HL-60/S4 treated with retinoic acid at 250 ng/mL for 4 days and 3 days (cell line): ENCODE measurements at regions not wholly inside any gene's neighbourhood (a gene's known extent, or its start where the extent isn't known, plus 50 kb on each side); places are given as distances from the start of the nearest gene placed in this dataset.

Experiments used
- in situ Hi-C: fragments of 300-500 bp; cut with MboI; formaldehyde crosslinking; loops from 2 replicates; pipeline ENCODE4 v1.7.0; 2022; ENCODE audit warnings: low sequenced_read_pairs

- in situ Hi-C loops, result no loop called here
Measured at GRCh38 chr5:2391021-2391420, 360.5 kb downstream of the IRX2 start.

DNA sequence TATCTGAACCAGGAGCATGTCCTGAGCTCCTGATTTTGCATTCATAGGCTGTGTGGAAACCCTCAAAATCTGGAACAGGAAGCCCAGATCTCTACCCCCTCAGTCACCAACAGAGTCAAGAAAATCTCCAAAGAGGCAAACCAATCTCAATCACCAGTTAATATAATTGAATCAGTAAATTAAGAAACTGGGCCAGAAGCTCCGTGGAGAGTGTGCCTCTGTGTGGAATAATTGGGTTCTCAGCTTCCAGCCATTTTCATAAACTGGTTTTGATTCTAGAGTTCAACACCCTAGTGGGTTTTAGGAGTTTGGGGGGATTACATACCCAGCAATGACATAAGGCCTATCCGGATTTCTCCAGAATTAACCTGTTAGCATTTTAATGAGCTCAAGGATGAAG lies 362.9 kb downstream of the IRX2 start:
- in situ Hi-C loops, result no loop called here

- in situ Hi-C loops, result no loop called here
Measured at GRCh38 chr5:2387634-2388325, 363.7 kb downstream of the IRX2 start.

DNA sequence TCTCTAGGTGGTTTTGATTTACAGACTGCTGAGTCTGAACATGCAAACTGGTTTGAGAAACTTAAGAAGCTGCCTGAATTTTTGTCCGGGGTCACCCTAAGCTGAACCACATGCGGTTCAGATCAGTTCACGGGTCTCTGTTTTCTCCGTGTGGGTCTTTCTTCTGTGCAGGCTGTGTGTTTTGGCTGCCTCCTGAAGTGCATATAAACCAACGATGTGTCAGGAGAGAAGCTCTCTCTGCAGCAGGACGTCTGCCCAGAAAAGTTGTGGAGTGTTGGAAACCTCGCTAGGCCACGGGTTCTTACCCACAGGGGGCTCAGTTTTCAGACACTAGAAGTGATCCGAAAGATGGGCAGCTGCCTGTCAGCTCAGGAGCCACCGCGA lies 364.2 kb downstream of the IRX2 start:
- in situ Hi-C loops, result no loop called here

- in situ Hi-C loops, result no loop called here
Measured at GRCh38 chr5:2385818-2386217, 365.7 kb downstream of the IRX2 start.

DNA sequence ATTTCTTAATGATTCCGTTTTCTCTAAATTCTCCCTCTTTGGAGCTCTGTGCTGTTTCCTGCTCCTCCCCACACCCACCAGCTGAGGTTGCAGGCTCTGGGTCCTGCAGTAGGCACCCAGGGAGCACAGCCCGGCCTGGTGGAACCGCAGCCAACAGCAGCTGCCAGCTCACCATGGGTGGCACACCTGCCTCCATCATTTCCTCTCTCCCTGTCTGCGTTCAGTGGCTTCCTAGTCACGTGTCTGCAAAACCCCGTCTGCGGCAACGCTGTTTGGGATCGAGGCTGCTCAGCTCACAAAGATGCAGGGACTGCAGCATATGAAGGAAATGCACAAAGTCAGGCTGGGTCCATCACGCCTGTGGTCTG lies 367.8 kb downstream of the IRX2 start:
- in situ Hi-C loops, result no loop called here

DNA sequence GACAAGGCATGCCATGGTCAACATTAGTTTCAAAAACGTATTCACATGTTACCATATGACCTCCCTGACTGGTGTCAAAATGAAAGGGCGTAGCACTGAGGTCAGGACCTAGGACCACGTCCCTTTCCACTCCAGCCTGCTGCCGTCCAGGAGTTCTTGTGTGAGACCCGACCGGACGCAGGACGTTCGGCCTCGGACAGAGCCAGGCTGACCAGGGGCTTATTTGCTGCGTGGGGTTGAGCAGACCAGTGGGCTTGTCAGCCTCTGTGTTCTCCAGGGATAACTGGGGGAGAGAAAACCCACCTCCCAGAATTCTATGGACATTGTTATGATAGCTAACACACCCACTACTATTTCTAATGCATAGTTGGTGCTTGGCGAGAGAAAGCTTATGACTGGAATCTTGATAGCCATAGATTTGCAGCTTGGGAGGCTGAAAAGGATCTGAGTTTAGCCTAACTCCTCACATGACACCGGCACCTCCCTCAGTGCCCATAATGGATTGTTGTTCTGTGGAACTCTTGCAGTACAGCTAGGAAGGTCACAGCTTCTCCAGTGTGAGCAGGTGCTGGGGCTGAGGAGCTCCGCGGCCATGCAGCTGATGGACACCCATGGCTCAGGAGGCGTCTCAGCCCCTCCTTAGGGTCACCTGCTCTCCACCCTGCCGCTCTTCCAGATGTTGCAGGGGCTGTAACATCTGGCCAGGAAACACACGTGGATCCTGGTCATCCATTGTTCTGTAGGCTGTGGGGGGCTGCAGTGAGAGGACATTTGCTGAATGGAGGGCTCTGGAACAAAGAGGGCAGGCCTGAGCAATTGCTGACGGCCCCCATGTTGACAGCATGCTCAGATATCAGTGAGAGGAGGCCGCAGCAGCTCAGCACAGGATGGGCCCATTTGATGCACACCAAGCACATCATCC lies 368.4 kb downstream of the IRX2 start:
- in situ Hi-C loops, result no loop called here

DNA sequence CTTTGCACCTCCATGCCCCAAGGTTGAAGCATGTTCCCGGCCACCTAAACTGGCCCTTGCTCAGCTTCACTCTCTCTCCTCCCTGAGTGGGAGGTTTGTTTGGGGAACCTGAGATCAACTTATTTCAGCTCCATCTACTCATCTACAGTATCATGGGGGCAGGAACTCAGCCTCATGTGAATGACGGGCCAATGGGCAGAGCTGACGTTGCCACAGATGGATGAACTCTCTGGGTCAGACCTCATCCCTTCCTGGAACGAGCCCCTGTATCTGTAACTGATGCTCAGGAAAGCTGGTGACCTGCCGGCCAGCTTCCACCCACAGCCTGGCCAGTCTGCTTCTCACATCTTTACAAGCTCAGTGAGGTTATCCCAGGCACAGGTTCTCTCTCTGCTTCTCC lies 369.6 kb downstream of the IRX2 start:
- in situ Hi-C loops, result no loop called here

- in situ Hi-C loops, result no loop called here
Measured at GRCh38 chr5:2381070-2381469, 370.4 kb downstream of the IRX2 start.

- in situ Hi-C loops, result no loop called here
Measured at GRCh38 chr5:2378976-2379375, 372.5 kb downstream of the IRX2 start.

GRCh38 chr5:2378108-2378507 lies 373.4 kb downstream of the IRX2 start:
- in situ Hi-C loops, result no loop called here

- in situ Hi-C loops, result no loop called here
Measured at GRCh38 chr5:2376486-2376885, 375.0 kb downstream of the IRX2 start.

GRCh38 chr5:2375757-2376250 lies 375.7 kb downstream of the IRX2 start:
- in situ Hi-C loops, result no loop called here

- in situ Hi-C loops, result no loop called here
Measured at GRCh38 chr5:2375291-2375690, 376.2 kb downstream of the IRX2 start.

- in situ Hi-C loops, result no loop called here
Measured at GRCh38 chr5:2374703-2375102, 376.8 kb downstream of the IRX2 start.

GRCh38 chr5:2373631-2374030 lies 377.8 kb downstream of the IRX2 start:
- in situ Hi-C loops, result no loop called here

- in situ Hi-C loops, result no loop called here
Measured at GRCh38 chr5:2371419-2371710, 380.1 kb downstream of the IRX2 start.

DNA sequence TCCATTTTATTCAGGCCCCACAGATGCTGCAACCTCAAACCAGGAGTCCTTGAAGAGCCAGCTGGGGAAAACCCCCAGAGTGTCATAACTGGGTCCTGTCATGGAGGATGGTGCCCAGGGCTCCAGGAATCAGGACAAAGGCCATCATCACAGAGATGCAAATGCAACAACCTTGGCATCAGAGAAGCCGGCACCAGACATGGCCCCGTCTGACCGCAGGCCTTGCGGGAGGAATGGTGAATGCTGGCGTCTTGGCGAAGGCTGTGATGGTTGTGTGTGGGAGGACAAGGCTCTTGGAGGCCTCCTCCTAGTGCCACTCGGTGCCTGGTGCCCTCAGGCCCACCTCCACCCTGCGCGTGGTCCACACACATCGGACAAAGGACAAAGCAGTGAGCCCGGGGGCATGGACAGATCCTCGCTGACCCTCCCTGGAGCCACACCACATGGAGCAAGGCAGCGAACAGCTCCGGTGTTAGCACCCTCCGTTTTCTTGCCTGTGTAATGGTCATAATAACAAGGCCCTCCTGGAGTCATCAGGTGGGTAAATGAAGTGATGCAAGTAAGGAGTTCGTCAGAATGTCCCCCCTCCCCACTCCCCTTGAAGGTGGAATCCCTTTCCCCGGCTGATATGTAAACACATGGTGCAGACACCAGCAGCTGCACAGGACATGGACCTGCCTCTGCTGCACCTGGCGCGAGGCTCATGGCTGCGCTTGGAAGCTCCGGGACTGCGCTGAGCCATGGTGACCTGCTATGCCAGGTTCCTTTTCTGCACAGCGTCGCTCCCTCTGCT lies 380.7 kb downstream of the IRX2 start:
- in situ Hi-C loops, result no loop called here

DNA sequence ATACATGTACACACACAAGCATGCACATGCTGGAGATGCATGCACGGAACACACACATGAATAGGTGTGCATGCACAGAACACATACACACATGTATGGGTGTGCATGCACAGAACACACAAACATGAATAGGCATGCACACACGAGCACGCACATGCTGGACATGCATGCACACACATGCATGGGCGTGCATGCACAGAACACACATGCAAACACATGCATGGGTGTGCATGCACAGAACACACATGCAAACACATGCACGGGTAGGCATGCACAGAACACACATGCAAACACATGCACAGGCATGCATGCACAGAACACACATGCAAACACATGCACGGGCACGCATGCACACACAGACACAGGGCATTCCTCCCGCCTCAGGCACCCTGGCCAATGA lies 382.3 kb downstream of the IRX2 start:
- in situ Hi-C loops, result no loop called here

GRCh38 chr5:2366816-2367215 lies 384.7 kb downstream of the IRX2 start:
- in situ Hi-C loops, result no loop called here

- in situ Hi-C loops, result no loop called here
Measured at GRCh38 chr5:2357309-2357708, 394.2 kb downstream of the IRX2 start.

DNA sequence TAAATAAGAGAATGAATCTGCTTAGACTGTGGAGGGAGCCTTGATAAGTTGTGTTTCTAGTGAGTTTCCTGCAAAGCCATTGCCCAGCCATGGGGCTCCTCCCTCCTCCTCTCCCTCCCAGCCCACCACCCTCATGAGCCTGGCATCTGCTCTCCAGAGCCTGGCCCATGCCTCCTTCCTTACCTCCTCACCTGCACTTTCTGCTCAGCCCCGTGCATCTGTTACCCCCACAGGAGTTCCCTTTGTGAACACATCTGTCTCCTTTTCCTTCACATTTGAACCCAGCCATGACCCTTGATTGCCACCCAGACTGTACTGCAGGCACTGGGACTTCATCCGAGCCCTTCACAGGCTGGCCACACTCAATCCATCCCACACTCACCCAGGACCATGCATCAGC lies 395.6 kb downstream of the IRX2 start:
- in situ Hi-C loops, result no loop called here
